ENCODE measurements at regions not wholly inside any gene's neighbourhood (a gene's known extent, or its start where the extent isn't known, plus 50 kb on each side); places are given as distances from the start of the nearest gene placed in this dataset.

DNA sequence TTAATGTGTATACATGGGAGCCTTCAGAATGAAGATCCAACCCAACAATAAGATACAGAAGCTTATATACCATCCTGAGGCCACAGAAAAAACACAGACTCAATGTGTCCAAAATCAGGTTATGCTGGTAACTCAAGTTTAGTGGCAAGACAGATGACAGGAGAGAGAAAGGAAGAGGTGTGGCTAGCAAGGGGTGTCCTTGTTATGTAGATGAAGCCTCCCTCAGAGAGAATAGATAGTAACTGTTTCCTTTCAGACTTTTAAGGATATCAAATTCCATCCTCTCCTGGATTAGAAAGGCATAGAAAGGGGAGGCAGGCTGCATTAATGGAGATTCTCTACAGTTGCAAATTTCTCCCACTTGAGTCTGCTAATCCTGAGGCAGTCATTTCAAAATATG, 447.4 kb downstream of the GABRB3 start:
- Mint-ChIP-seq H3K4me1 (ENCODE audit: low read depth, unreplicated experiment) (no peaks in the 10 kb centered on the region), H3K27me3 (ENCODE audit: insufficient read depth, unreplicated experiment) (no peaks in the 10 kb centered on the region), H3K27ac (ENCODE audit: unreplicated experiment) (no peak overlapping the region), H3K36me3 (ENCODE audit: insufficient read depth, unreplicated experiment) (no peaks in the 10 kb centered on the region), H3K4me3 (ENCODE audit: unreplicated experiment) (no peak overlapping the region), H3K9me3 (ENCODE audit: unreplicated experiment) (peaks cover 18% of the 10 kb centered on the region)
- Histone ChIP-seq H3K27me3 (replicated peaks; ENCODE audit: control insufficient read depth, insufficient read depth, low read length) (no peaks in the 10 kb centered on the region), H3K4me1 (no peaks in the 10 kb centered on the region), H3K9me3 (0 out of 2 replicates have a peak, but pooled peaks cover 3% of the 10 kb centered on the region), H3K4me3 (ENCODE audit: low read depth, low read length) (no peak overlapping the region), H3K36me3 (ENCODE audit: control insufficient read depth, insufficient read depth, low read length) (no peaks in the 10 kb centered on the region)
- BruUV-seq (replicated peaks), result no TSS peak
- ChIA-PET POLR2A (no interaction called here), CTCF (no interaction called here)
- intact Hi-C loops (cut with micrococcal nuclease; ENCODE audit: unreplicated experiment), result no loop called here
- TF ChIP-seq, protein P1, sequence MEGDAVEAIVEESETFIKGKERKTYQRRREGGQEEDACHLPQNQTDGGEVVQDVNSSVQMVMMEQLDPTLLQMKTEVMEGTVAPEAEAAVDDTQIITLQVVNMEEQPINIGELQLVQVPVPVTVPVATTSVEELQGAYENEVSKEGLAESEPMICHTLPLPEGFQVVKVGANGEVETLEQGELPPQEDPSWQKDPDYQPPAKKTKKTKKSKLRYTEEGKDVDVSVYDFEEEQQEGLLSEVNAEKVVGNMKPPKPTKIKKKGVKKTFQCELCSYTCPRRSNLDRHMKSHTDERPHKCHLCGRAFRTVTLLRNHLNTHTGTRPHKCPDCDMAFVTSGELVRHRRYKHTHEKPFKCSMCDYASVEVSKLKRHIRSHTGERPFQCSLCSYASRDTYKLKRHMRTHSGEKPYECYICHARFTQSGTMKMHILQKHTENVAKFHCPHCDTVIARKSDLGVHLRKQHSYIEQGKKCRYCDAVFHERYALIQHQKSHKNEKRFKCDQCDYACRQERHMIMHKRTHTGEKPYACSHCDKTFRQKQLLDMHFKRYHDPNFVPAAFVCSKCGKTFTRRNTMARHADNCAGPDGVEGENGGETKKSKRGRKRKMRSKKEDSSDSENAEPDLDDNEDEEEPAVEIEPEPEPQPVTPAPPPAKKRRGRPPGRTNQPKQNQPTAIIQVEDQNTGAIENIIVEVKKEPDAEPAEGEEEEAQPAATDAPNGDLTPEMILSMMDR (IDR thresholded peaks at IDR 0.05; ENCODE audit: insufficient read depth in 1 of 2, low read depth in 1 of 2, low read length in 1 of 2, severe bottlenecking in 1 of 2, unreplicated experiment in 1 of 2), result no peak
- no peak for DNase-seq

DNA sequence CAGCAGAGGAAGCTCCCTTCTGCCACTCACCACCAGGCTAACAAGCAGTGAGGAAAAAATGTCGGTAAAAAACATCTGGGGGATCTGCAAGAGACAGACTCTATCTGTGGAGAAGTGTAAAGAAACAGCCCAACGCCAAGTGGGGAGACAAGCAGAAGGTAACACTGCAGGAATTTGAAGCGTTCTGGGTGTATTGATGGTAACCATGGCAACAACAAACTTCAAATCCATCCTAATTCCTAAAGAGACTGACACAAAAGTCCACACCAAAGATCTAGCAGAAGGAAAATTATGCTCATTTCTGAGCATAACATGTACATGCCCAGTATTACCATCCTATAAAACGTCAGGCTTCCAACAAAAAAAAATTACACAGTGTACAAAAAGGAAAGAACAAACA, 449.3 kb downstream of the GABRB3 start:
- no peaks in the 10 kb centered on the region for H3K27me3 ChIP-seq (replicated peaks; ENCODE audit: control insufficient read depth, insufficient read depth, low read length)
- no peak for DNase-seq
- H3K4me1 ChIP-seq, result no peaks in the 10 kb centered on the region
- H3K4me3 ChIP-seq (ENCODE audit: low read depth, low read length), result no peak overlapping the region
- ChIA-PET CTCF (no interaction called here), POLR2A (no interaction called here)
- no peaks in the 10 kb centered on the region for H3K4me1 Mint-ChIP-seq (ENCODE audit: low read depth, unreplicated experiment)
- no peak overlapping the region for H3K27ac Mint-ChIP-seq (ENCODE audit: unreplicated experiment)
- no peaks in the 10 kb centered on the region for H3K36me3 ChIP-seq (ENCODE audit: control insufficient read depth, insufficient read depth, low read length)
- no peak overlapping the region for H3K4me3 Mint-ChIP-seq (ENCODE audit: unreplicated experiment)
- H3K27me3 Mint-ChIP-seq (ENCODE audit: insufficient read depth, unreplicated experiment), result no peaks in the 10 kb centered on the region
- H3K9me3 Mint-ChIP-seq (ENCODE audit: unreplicated experiment), result peaks cover 29% of the 10 kb centered on the region
- H3K9me3 ChIP-seq, result 0 out of 2 replicates have a peak, but pooled peaks cover 3% of the 10 kb centered on the region
- intact Hi-C loops (cut with micrococcal nuclease; ENCODE audit: unreplicated experiment), result no loop called here
- no peaks in the 10 kb centered on the region for H3K36me3 Mint-ChIP-seq (ENCODE audit: insufficient read depth, unreplicated experiment)
- no TSS peak for BruUV-seq (replicated peaks)
- TF ChIP-seq, protein P1 (IDR thresholded peaks at IDR 0.05; ENCODE audit: insufficient read depth in 1 of 2, low read depth in 1 of 2, low read length in 1 of 2, severe bottlenecking in 1 of 2, unreplicated experiment in 1 of 2), result no peak

DNA sequence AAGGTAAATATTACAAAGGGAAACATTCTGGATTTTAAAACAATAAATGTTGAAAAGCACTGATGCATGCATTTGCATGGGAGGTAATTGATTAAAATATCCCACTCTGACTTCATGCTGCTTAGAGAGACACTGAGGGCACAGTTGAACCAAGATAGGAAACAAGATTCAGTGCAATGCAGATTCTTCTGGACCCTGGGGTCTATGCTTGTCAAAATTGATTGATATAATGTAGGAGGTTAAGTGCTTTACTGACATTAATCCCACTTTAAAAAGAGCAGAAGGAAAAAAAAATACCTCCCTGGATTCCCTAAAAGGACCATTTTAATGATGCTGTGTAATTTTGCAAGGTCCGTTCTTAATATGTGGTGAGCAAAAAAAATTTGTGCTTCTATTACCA, 454.2 kb downstream of the GABRB3 start:
- Mint-ChIP-seq H3K4me1 (ENCODE audit: low read depth, unreplicated experiment) (no peaks in the 10 kb centered on the region), H3K4me3 (ENCODE audit: unreplicated experiment) (no peak overlapping the region), H3K27ac (ENCODE audit: unreplicated experiment) (no peak overlapping the region), H3K9me3 (ENCODE audit: unreplicated experiment) (peaks cover 32% of the 10 kb centered on the region), H3K36me3 (ENCODE audit: insufficient read depth, unreplicated experiment) (no peaks in the 10 kb centered on the region), H3K27me3 (ENCODE audit: insufficient read depth, unreplicated experiment) (no peaks in the 10 kb centered on the region)
- intact Hi-C loops (cut with micrococcal nuclease; ENCODE audit: unreplicated experiment), result no loop called here
- CTCF ChIA-PET, result no interaction called here
- Histone ChIP-seq H3K4me1 (no peaks in the 10 kb centered on the region), H3K27me3 (replicated peaks; ENCODE audit: control insufficient read depth, insufficient read depth, low read length) (no peaks in the 10 kb centered on the region), H3K36me3 (ENCODE audit: control insufficient read depth, insufficient read depth, low read length) (no peaks in the 10 kb centered on the region), H3K4me3 (ENCODE audit: low read depth, low read length) (no peak overlapping the region), H3K9me3 (0 out of 2 replicates have a peak, but pooled peaks cover under 1% of the 10 kb centered on the region)
- DNase-seq, result no peak
- POLR2A ChIA-PET, result no interaction called here
- no TSS peak for BruUV-seq (replicated peaks)
- TF ChIP-seq, protein P1 (IDR thresholded peaks at IDR 0.05; ENCODE audit: insufficient read depth in 1 of 2, low read depth in 1 of 2, low read length in 1 of 2, severe bottlenecking in 1 of 2, unreplicated experiment in 1 of 2), result no peak

Measured in Caco-2 (cell line).